H9 (cell line): ENCODE measurements at regions not wholly inside any gene's neighbourhood (a gene's known extent, or its start where the extent isn't known, plus 50 kb on each side); places are given as distances from the start of the nearest gene placed in this dataset.

Experiments
- DNase-seq: peaks from one replicate; pipeline ENCODE4 v3.0.0-alpha.2; 2017
- H2AFZ ChIP-seq: one replicate; pipeline ENCODE4 v1.6.1; 2013; ENCODE audit warnings: mild to moderate bottlenecking, low read length, control low read depth, moderate library complexity
- H2AK5ac ChIP-seq: 2 replicates; pipeline ENCODE4 v1.6.1; 2013; ENCODE audit warnings: low read length, control low read depth, mixed read lengths; ENCODE audit not compliant: insufficient read length
- H2BK120ac ChIP-seq: one replicate; pipeline ENCODE4 v1.6.1; 2013; ENCODE audit warnings: low read depth, mild to moderate bottlenecking, low read length, control low read depth, inconsistent platforms; ENCODE audit not compliant: poor library complexity, severe bottlenecking
- H2BK12ac ChIP-seq: 2 replicates; pipeline ENCODE4 v1.6.1; 2013; ENCODE audit warnings: low read length, control low read depth, mixed read lengths, low read depth; ENCODE audit not compliant: insufficient read length
- H2BK15ac ChIP-seq: 2 replicates; pipeline ENCODE4 v1.6.1; 2013; ENCODE audit warnings: low read depth, low read length, control low read depth
- H2BK20ac ChIP-seq: one replicate; pipeline ENCODE4 v1.6.1; 2013; ENCODE audit warnings: low read depth, mild to moderate bottlenecking, low read length, control low read depth, inconsistent platforms; ENCODE audit not compliant: poor library complexity, severe bottlenecking
- H2BK5ac ChIP-seq: 2 replicates; pipeline ENCODE4 v1.6.1; 2013; ENCODE audit warnings: low read length, control low read depth, mixed read lengths; ENCODE audit not compliant: insufficient read length
- H3K14ac ChIP-seq: 2 replicates; pipeline ENCODE4 v1.6.1; 2013; ENCODE audit warnings: low read length, control low read depth; ENCODE audit not compliant: insufficient read depth
- H3K18ac ChIP-seq: 2 replicates; pipeline ENCODE4 v1.6.1; 2013; ENCODE audit warnings: low read depth, mild to moderate bottlenecking, mixed read lengths, low read length, control low read depth; ENCODE audit not compliant: insufficient read length
- H3K23ac ChIP-seq: 2 replicates; pipeline ENCODE4 v1.6.1; 2013; ENCODE audit warnings: low read length, control low read depth, mixed read lengths, low read depth; ENCODE audit not compliant: insufficient read length
- H3K23me2 ChIP-seq: 2 replicates; pipeline ENCODE4 v1.6.1; 2013; ENCODE audit warnings: low read depth, mild to moderate bottlenecking, mixed read lengths, low read length, control low read depth; ENCODE audit not compliant: insufficient read length, poor library complexity, severe bottlenecking
- H3K27ac ChIP-seq: 2 replicates; pipeline ENCODE4 v1.5.1; 2013; ENCODE audit warnings: low read length, control low read depth, mixed read lengths, low read depth; ENCODE audit not compliant: insufficient read length
- H3K27me3 ChIP-seq: 2 replicates; pipeline ENCODE4 v1.6.1; 2013; ENCODE audit warnings: low read length, control low read depth, inconsistent platforms; ENCODE audit not compliant: insufficient read depth
- H3K4ac ChIP-seq: 2 replicates; pipeline ENCODE4 v1.6.1; 2013; ENCODE audit warnings: low read depth, mild to moderate bottlenecking, control low read depth, inconsistent platforms, low read length, moderate library complexity
- H3K4me1 ChIP-seq: 2 replicates; pipeline ENCODE4 v1.6.1; 2013; ENCODE audit warnings: low read length, control low read depth, inconsistent platforms; ENCODE audit not compliant: insufficient read depth
- H3K4me2 ChIP-seq: 2 replicates; pipeline ENCODE4 v1.6.1; 2013; ENCODE audit warnings: low read length, control low read depth, mixed read lengths; ENCODE audit not compliant: insufficient read length, insufficient read depth
- H3K56ac ChIP-seq: 2 replicates; pipeline ENCODE4 v1.6.1; 2013; ENCODE audit warnings: low read depth, mild to moderate bottlenecking, mixed read lengths, low read length, control low read depth; ENCODE audit not compliant: insufficient read length
- H3K79me1 ChIP-seq: 2 replicates; pipeline ENCODE4 v1.6.1; 2013; ENCODE audit warnings: low read depth, mild to moderate bottlenecking, moderate library complexity, low read length, control low read depth, inconsistent platforms; ENCODE audit not compliant: insufficient read depth, poor library complexity, severe bottlenecking
- H3K79me2 ChIP-seq: 2 replicates; pipeline ENCODE4 v1.6.1; 2013; ENCODE audit warnings: low read length, control low read depth, inconsistent platforms; ENCODE audit not compliant: insufficient read depth
- H3K9ac ChIP-seq: 2 replicates; pipeline ENCODE4 v1.6.1; 2013; ENCODE audit warnings: low read length, control low read depth, mixed read lengths; ENCODE audit not compliant: insufficient read length; ENCODE audit errors: extremely low read depth
- H3K9me3 ChIP-seq: one replicate; pipeline ENCODE4 v1.6.1; 2013; ENCODE audit warnings: low read depth, low read length, inconsistent platforms; ENCODE audit not compliant: control insufficient read depth
- H3T11ph ChIP-seq: one replicate; pipeline ENCODE4 v1.6.1; 2013; ENCODE audit warnings: mild to moderate bottlenecking, low read length, control low read depth, inconsistent platforms
- H4K20me1 ChIP-seq: one replicate; pipeline ENCODE4 v1.6.1; 2013; ENCODE audit not compliant: control insufficient read depth, insufficient read length, insufficient read depth
- H4K5ac ChIP-seq: 2 replicates; pipeline ENCODE4 v1.6.1; 2013; ENCODE audit warnings: low read depth, mild to moderate bottlenecking, mixed read lengths, low read length, control low read depth; ENCODE audit not compliant: insufficient read length
- H4K8ac ChIP-seq: replicated peaks from 2 replicates; pipeline ENCODE4 v1.6.1; 2013; ENCODE audit warnings: low read length, control low read depth, mixed read lengths, low read depth; ENCODE audit not compliant: insufficient read length
- H4K91ac ChIP-seq: 2 replicates; pipeline ENCODE4 v1.6.1; 2013; ENCODE audit warnings: low read depth, mild to moderate bottlenecking, moderate library complexity, mixed read lengths, low read length, control low read depth; ENCODE audit not compliant: insufficient read length
- H3K27ac Mint-ChIP-seq, 3 experiments: 2 replicates in 2 of 3; 3 replicates in 1 of 3; pipeline ENCODE4 v1.8.0; 2020 to 2021; ENCODE audit warnings: mixed read lengths in 3 of 3, mild to moderate bottlenecking in 1 of 3, moderate library complexity in 1 of 3
- H3K27me3 Mint-ChIP-seq: 2 replicates; pipeline ENCODE4 v1.8.0; 2021; ENCODE audit warnings: low read depth, mild to moderate bottlenecking, moderate library complexity, mixed read lengths
- H3K36me3 Mint-ChIP-seq, 3 experiments: 2 replicates in 2 of 3; 3 replicates in 1 of 3; pipeline ENCODE4 v1.8.0; 2020 to 2021; ENCODE audit warnings: low read depth in 3 of 3, mixed read lengths in 3 of 3; ENCODE audit not compliant: insufficient read depth in 1 of 3
- H3K4me1 Mint-ChIP-seq, 2 experiments: 2 replicates each; pipeline ENCODE4 v1.8.0; 2020; ENCODE audit warnings: mixed read lengths in 2 of 2
- H3K4me3 Mint-ChIP-seq, 2 experiments: 2 replicates in 1 of 2; 3 replicates in 1 of 2; pipeline ENCODE4 v1.8.0; 2020 to 2021; ENCODE audit warnings: mild to moderate bottlenecking in 2 of 2, mixed read lengths in 2 of 2, moderate library complexity in 1 of 2
- H3K9me3 Mint-ChIP-seq, 2 experiments: 2 replicates in 1 of 2; 3 replicates in 1 of 2; pipeline ENCODE4 v1.8.0; 2020; ENCODE audit warnings: mild to moderate bottlenecking in 2 of 2, mixed read lengths in 2 of 2, moderate library complexity in 1 of 2
- CTCF ChIP-seq: fragments of 200-600 bp; sonication (generic); conservative IDR thresholded peaks from 3 replicates; pipeline ENCODE4 v1.8.0; 2021; ENCODE audit warnings: antibody characterized with exemption, mild to moderate bottlenecking
- WGBS: extraction: QIAGEN DNeasy Blood & Tissue Kit; methylation state at CpG from one replicate; pipeline ENCODE4 v1.1.7; 2013; ENCODE audit warnings: missing lambda C conversion rate, low lambda C conversion rate, mixed read lengths; ENCODE audit not compliant: insufficient read length; ENCODE audit errors: extremely low coverage; 5-methylcytosine and 5-hydroxymethylcytosine counted together

- no peak for TF ChIP-seq CTCF
- no peak overlapping the region for H4K5ac ChIP-seq
- H3K79me1 ChIP-seq, result no peaks in the 10 kb centered on the region
- no peak overlapping the region for H4K91ac ChIP-seq
- H4K8ac ChIP-seq, result no peak overlapping the region
- no peaks in the 10 kb centered on the region for H3K23me2 ChIP-seq
- no peaks in the 10 kb centered on the region; the same call in 1 of the 2 replicates for H3K27me3 ChIP-seq
- H3K14ac ChIP-seq, result no peak overlapping the region
- no peak overlapping the region for H3K4me2 ChIP-seq
- no peak overlapping the region for H3K18ac ChIP-seq
- H3K23ac ChIP-seq, result no peak overlapping the region
- H3K79me2 ChIP-seq, result no peaks in the 10 kb centered on the region
- H2BK12ac ChIP-seq, result no peak overlapping the region
- Mint-ChIP-seq H3K9me3 (peaks cover 27 to 36% of the 10 kb centered on the region in 2 experiments), H3K4me1 (no peaks in the 10 kb centered on the region), H3K27ac (no peak overlapping the region), H3K4me3 (no peak overlapping the region), H3K36me3 (no peaks in the 10 kb centered on the region), H3K27me3 (peaks cover 60% of the 10 kb centered on the region)
- H2AFZ ChIP-seq, result no peak overlapping the region
- no peak overlapping the region for H2AK5ac ChIP-seq
- no peak overlapping the region for H3K4ac ChIP-seq
- no peak overlapping the region for H3K56ac ChIP-seq
- no peak overlapping the region for H2BK5ac ChIP-seq
- H2BK120ac ChIP-seq, result no peak overlapping the region
- H3K27ac ChIP-seq, result no peak overlapping the region
- WGBS, result no CpG with 5 or more reads among the region's 4 CpGs
- H3T11ph ChIP-seq, result no peak overlapping the region
- no peak overlapping the region for H2BK20ac ChIP-seq
- H4K20me1 ChIP-seq, result no peaks in the 10 kb centered on the region
- no peak overlapping the region for H2BK15ac ChIP-seq
- no peak for DNase-seq
- peaks cover 5% of the 10 kb centered on the region for H3K9me3 ChIP-seq
- no peaks in the 10 kb centered on the region for H3K4me1 ChIP-seq
- no peak overlapping the region for H3K9ac ChIP-seq
Observed at GRCh38 chrX:28133763-28134162, 152.5 kb upstream of the DCAF8L1 start.
